SU-DHL-6 (cell line): ENCODE measurements at regions not wholly inside any gene's neighbourhood (a gene's known extent, or its start where the extent isn't known, plus 50 kb on each side); places are given as distances from the start of the nearest gene placed in this dataset.

Experiments
- H2AFZ ChIP-seq: fragments of 200-600 bp; sonication (generic); 2 replicates; pipeline ENCODE4 v1.6.1; 2014; ENCODE audit warnings: low read depth, mild to moderate bottlenecking, moderate library complexity, mixed read lengths, antibody characterized with exemption, low read length; ENCODE audit not compliant: severe bottlenecking
- H3F3A ChIP-seq: fragments of 200-600 bp; shearing (Covaris generic); 2 replicates; pipeline ENCODE4 v1.6.0; 2016; ENCODE audit warnings: antibody characterized with exemption, mild to moderate bottlenecking; ENCODE audit not compliant: insufficient read depth
- H3K27ac ChIP-seq: fragments of 200-600 bp; sonication (generic); 2 replicates; pipeline ENCODE4 v1.5.1; 2016; ENCODE audit warnings: low read depth, mild to moderate bottlenecking, low read length, moderate library complexity, mixed read lengths
- H3K27me3 ChIP-seq: fragments of 200-600 bp; sonication (generic), shearing (Covaris generic); 2 replicates; pipeline ENCODE4 v1.6.0; 2014; ENCODE audit warnings: mild to moderate bottlenecking, low read length
- H3K36me3 ChIP-seq: fragments of 200-600 bp; sonication (generic); 2 replicates; pipeline ENCODE4 v1.6.1; 2014; ENCODE audit warnings: mild to moderate bottlenecking, low read length, mixed read lengths
- H3K4me2 ChIP-seq: fragments of 300-600, 200-600 bp; shearing (Covaris generic), sonication (generic); 2 replicates; pipeline ENCODE4 v1.6.0; 2014; ENCODE audit warnings: low read length, low read depth, mild to moderate bottlenecking; ENCODE audit not compliant: poor library complexity, severe bottlenecking
- H3K4me3 ChIP-seq: fragments of 200-600 bp; sonication (generic); 2 replicates; pipeline ENCODE4 v1.5.1; 2014; ENCODE audit warnings: antibody characterized with exemption, low read length, mild to moderate bottlenecking, mixed read lengths; ENCODE audit not compliant: insufficient read depth, poor library complexity, severe bottlenecking
- H3K79me2 ChIP-seq: fragments of 200-600 bp; sonication (generic); 2 replicates; pipeline ENCODE4 v1.6.1; 2014; ENCODE audit warnings: mild to moderate bottlenecking, low read length, moderate library complexity; ENCODE audit not compliant: insufficient read depth
- H3K9ac ChIP-seq: fragments of 200-600 bp; sonication (generic); 2 replicates; pipeline ENCODE4 v1.7.0; 2014; ENCODE audit warnings: mild to moderate bottlenecking, low read length
- H3K9me2 ChIP-seq: fragments of 200-600 bp; sonication (generic); replicated peaks from 2 replicates; pipeline ENCODE4 v1.6.1; 2014; ENCODE audit warnings: low read length; ENCODE audit not compliant: insufficient read depth
- H3K9me3 ChIP-seq: fragments of 200-600 bp; sonication (generic); 2 replicates; pipeline ENCODE4 v1.6.1; 2014; ENCODE audit warnings: low read length, mixed read lengths; ENCODE audit not compliant: insufficient read depth
- H4K20me1 ChIP-seq: fragments of 200-600 bp; sonication (generic); 2 replicates; pipeline ENCODE4 v1.6.1; 2014; ENCODE audit warnings: low read depth, mild to moderate bottlenecking, antibody characterized with exemption, low read length, moderate library complexity, mixed read lengths
- EZH2phosphoT487 ChIP-seq: fragments of 200-600 bp; sonication (generic), shearing (Covaris generic); conservative IDR thresholded peaks from 2 replicates; pipeline ENCODE4 v1.6.1; 2018; ENCODE audit warnings: mild to moderate bottlenecking, antibody characterized with exemption, low read length, moderate library complexity, mixed read lengths
- TF ChIP-seq, protein P1 (sequence below): fragments of 200-600 bp; sonication (generic); IDR thresholded peaks from one replicate; pipeline ENCODE4 v1.5.1; 2017; ENCODE audit warnings: antibody characterized with exemption, mild to moderate bottlenecking, low read length, moderate library complexity; ENCODE audit not compliant: insufficient read depth, poor library complexity, severe bottlenecking

DNA sequence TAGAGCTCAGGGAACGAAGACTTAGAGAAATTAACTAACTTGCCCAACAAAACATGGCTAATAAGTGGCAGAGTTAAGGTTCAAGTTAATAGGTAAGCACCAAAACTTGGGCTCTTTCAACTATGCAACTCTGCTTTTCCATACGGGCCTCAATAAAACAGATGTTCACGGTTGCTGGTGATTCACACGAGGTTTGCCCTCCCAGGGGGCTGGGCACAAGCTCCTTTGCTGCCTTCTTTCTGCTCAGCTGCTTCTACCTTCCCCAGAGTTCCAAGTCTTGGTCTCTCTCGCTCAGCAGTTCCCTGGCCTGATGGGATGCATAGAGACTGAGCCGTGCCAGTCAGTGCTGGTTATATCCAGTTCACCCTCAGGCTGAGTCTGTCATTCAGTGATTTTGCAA is 217.9 kb downstream of the SREK1 start:
- Histone ChIP-seq H3F3A (no peaks in the 10 kb centered on the region), H4K20me1 (no peaks in the 10 kb centered on the region), H3K9me2 (no peaks in the 10 kb centered on the region), H3K4me2 (no peak overlapping the region), H2AFZ (no peak overlapping the region), H3K36me3 (no peaks in the 10 kb centered on the region), H3K9me3 (no peaks in the 10 kb centered on the region), H3K27ac (no peak overlapping the region), H3K79me2 (no peaks in the 10 kb centered on the region), H3K27me3 (no peaks in the 10 kb centered on the region), H3K4me3 (no peak overlapping the region), H3K9ac (no peak overlapping the region)
- TF ChIP-seq, protein P1, sequence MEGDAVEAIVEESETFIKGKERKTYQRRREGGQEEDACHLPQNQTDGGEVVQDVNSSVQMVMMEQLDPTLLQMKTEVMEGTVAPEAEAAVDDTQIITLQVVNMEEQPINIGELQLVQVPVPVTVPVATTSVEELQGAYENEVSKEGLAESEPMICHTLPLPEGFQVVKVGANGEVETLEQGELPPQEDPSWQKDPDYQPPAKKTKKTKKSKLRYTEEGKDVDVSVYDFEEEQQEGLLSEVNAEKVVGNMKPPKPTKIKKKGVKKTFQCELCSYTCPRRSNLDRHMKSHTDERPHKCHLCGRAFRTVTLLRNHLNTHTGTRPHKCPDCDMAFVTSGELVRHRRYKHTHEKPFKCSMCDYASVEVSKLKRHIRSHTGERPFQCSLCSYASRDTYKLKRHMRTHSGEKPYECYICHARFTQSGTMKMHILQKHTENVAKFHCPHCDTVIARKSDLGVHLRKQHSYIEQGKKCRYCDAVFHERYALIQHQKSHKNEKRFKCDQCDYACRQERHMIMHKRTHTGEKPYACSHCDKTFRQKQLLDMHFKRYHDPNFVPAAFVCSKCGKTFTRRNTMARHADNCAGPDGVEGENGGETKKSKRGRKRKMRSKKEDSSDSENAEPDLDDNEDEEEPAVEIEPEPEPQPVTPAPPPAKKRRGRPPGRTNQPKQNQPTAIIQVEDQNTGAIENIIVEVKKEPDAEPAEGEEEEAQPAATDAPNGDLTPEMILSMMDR: no peak
- TF ChIP-seq EZH2phosphoT487: no peak

DNA sequence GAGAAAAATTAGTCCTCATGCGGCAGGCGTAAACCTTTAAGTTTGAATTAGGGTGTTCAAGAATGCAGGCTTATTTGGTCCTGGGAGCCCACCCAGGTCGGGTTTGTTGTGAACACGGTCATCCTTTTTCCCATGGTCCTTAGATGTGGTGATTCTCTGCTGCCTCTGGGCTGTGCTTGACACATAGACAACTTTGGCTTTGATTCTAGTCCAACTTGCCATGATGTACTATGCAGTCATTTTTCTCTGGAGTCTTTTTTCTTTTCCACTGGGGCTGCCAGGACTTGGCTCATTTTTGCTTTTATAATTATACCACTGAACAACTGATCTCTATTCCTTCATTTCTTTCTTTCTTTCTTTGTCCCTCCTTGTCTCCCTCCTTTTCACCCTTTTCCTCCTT is 218.6 kb downstream of the SREK1 start:
- Histone ChIP-seq H3F3A (no peaks in the 10 kb centered on the region), H4K20me1 (no peaks in the 10 kb centered on the region), H3K9ac (no peak overlapping the region), H3K4me2 (no peak overlapping the region), H3K27me3 (no peaks in the 10 kb centered on the region), H3K27ac (no peak overlapping the region), H2AFZ (no peak overlapping the region), H3K36me3 (no peaks in the 10 kb centered on the region), H3K4me3 (no peak overlapping the region), H3K9me3 (no peaks in the 10 kb centered on the region), H3K79me2 (no peaks in the 10 kb centered on the region), H3K9me2 (no peaks in the 10 kb centered on the region)
- TF ChIP-seq, protein P1: no peak
- no peak for TF ChIP-seq EZH2phosphoT487

- Histone ChIP-seq H3K27me3 (no peaks in the 10 kb centered on the region), H3K9ac (no peak overlapping the region)
Observed at GRCh38 chr5:66363097-66363496, 219.0 kb downstream of the SREK1 start.

More at GRCh38 chr5:66363097-66363496, 219.0 kb downstream of the SREK1 start:
- H3K79me2 ChIP-seq: no peaks in the 10 kb centered on the region
- H4K20me1 ChIP-seq: no peaks in the 10 kb centered on the region
- no peak overlapping the region for H3K4me2 ChIP-seq
- no peaks in the 10 kb centered on the region for H3K9me3 ChIP-seq
- no peaks in the 10 kb centered on the region for H3F3A ChIP-seq
- no peak overlapping the region for H2AFZ ChIP-seq
- H3K9me2 ChIP-seq: no peaks in the 10 kb centered on the region
- H3K27ac ChIP-seq: no peak overlapping the region
- H3K4me3 ChIP-seq: no peak overlapping the region
- TF ChIP-seq, protein P1: no peak
- no peak for TF ChIP-seq EZH2phosphoT487
- no peaks in the 10 kb centered on the region for H3K36me3 ChIP-seq
